Suprapubic skin (tissue), 3 donors: ENCODE measurements at regions not wholly inside any gene's neighbourhood (a gene's known extent, or its start where the extent isn't known, plus 50 kb on each side); places are given as distances from the start of the nearest gene placed in this dataset.

ENCODE experiments used
- EP300 ChIP-seq: sonication (generic); formaldehyde crosslinking; IDR thresholded peaks from one replicate; pipeline ENCODE4 v1.6.1; 2017; ENCODE audit warnings: antibody characterized with exemption
- POLR2A ChIP-seq, 2 donors: fragments of 450-650 bp; IDR thresholded peaks; one replicate each; pipeline ENCODE4 v1.6.1; 2017; ENCODE audit warnings: antibody characterized with exemption in 2 of 2, mild to moderate bottlenecking in 2 of 2, moderate library complexity in 2 of 2
- TF ChIP-seq, protein P1 (sequence below), 2 donors: fragments of 200-600 bp in 1 of 2; fragments of 450-650 bp in 1 of 2; sonication (generic) in 1 of 2; IDR thresholded peaks; one replicate each; pipeline ENCODE4 v1.5.1; 2016 to 2019; ENCODE audit warnings: antibody characterized with exemption in 2 of 2, mild to moderate bottlenecking in 1 of 2, moderate library complexity in 1 of 2

DNA sequence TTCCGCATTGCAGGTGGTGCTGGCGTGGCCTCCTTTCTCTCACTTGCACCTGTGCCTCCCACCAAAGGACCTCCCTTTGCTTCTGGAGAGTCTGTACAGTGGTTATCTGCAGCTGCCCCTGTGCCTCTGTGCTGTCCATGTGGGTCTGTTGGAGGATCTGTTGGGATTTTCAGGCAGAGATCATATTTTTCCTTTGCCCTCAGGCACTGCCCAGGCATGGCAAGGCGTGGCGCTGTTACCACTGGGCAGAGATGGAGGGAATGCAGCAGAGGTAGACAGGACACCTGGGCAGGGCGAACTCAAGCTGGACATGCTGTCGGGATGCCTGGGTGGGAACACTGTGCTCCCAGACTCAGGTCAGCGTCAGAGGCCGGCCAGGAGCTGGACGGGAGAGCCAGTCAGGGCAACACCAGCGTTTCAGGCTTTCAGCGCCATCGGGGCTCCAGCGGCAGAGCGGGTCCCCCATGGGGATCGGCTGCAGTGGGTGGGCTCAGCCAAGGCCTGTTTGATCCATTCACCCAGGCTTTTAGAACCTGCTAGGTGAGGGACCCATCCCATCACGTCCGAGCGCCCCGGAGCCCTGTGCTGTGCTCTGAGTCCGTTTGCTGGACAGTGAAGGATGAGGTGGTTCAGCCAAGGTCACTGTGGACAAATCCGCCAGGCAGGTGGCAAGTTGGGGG is 718.9 kb downstream of the BRD1 start:
- TF ChIP-seq, protein P1, sequence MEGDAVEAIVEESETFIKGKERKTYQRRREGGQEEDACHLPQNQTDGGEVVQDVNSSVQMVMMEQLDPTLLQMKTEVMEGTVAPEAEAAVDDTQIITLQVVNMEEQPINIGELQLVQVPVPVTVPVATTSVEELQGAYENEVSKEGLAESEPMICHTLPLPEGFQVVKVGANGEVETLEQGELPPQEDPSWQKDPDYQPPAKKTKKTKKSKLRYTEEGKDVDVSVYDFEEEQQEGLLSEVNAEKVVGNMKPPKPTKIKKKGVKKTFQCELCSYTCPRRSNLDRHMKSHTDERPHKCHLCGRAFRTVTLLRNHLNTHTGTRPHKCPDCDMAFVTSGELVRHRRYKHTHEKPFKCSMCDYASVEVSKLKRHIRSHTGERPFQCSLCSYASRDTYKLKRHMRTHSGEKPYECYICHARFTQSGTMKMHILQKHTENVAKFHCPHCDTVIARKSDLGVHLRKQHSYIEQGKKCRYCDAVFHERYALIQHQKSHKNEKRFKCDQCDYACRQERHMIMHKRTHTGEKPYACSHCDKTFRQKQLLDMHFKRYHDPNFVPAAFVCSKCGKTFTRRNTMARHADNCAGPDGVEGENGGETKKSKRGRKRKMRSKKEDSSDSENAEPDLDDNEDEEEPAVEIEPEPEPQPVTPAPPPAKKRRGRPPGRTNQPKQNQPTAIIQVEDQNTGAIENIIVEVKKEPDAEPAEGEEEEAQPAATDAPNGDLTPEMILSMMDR (IDR thresholded peaks at IDR 0.05) = no peak
- no peak for TF ChIP-seq EP300
- no peak for TF ChIP-seq POLR2A (IDR thresholded peaks at IDR 0.05)
